Gastrocnemius medialis (tissue), 4 donors: ENCODE measurements at regions not wholly inside any gene's neighbourhood (a gene's known extent, or its start where the extent isn't known, plus 50 kb on each side); places are given as distances from the start of the nearest gene placed in this dataset.

Experiments
- POLR2A ChIP-seq, 2 donors: fragments of 450-650 bp; IDR thresholded peaks; one replicate each; pipeline ENCODE4 v1.6.1; 2017; ENCODE audit warnings: antibody characterized with exemption in 2 of 2, mild to moderate bottlenecking in 2 of 2, moderate library complexity in 2 of 2
- TF ChIP-seq, protein P1 (sequence below), 5 experiments: fragments of 450-650 bp in 3 of 5; fragments of 200-600 bp in 2 of 5; sonication (generic) in 2 of 5; IDR thresholded peaks in 4 of 5; conservative IDR thresholded peaks in 1 of 5; 1 replicate in 4 of 5; 2 replicates in 1 of 5; pipeline ENCODE4 v1.5.1; 2016 to 2019; ENCODE audit warnings: antibody characterized with exemption in 5 of 5, mild to moderate bottlenecking in 3 of 5, moderate library complexity in 3 of 5

DNA sequence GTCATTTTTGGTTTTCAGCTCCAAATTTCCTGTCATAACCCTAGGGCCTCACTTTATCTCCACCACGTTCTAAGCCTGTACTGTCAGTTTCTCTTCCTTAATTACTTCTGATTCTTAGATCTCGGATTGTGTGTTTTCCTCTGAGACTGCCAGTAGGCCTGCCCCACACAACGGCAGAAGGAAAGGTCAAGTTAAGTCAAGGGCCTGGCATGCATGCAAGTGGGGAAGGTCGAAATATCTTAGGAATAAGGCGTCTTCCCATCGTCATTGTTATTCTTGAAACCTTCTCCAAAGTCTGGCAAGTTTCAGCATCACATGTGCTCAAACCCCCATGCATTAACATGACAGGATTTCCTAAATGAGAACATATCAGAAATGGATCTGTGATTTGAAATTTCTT, 203.5 kb upstream of the TSHZ2 start:
- TF ChIP-seq, protein P1, sequence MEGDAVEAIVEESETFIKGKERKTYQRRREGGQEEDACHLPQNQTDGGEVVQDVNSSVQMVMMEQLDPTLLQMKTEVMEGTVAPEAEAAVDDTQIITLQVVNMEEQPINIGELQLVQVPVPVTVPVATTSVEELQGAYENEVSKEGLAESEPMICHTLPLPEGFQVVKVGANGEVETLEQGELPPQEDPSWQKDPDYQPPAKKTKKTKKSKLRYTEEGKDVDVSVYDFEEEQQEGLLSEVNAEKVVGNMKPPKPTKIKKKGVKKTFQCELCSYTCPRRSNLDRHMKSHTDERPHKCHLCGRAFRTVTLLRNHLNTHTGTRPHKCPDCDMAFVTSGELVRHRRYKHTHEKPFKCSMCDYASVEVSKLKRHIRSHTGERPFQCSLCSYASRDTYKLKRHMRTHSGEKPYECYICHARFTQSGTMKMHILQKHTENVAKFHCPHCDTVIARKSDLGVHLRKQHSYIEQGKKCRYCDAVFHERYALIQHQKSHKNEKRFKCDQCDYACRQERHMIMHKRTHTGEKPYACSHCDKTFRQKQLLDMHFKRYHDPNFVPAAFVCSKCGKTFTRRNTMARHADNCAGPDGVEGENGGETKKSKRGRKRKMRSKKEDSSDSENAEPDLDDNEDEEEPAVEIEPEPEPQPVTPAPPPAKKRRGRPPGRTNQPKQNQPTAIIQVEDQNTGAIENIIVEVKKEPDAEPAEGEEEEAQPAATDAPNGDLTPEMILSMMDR (IDR thresholded peaks at IDR 0.05 in 4 of 5, conservative IDR thresholded peaks at IDR 0.05 in 1 of 5): no peak
- no peak for TF ChIP-seq POLR2A (IDR thresholded peaks at IDR 0.05)
